Smooth muscle cell of the brain vasculature (primary cell): ENCODE measurements at regions not wholly inside any gene's neighbourhood (a gene's known extent, or its start where the extent isn't known, plus 50 kb on each side); places are given as distances from the start of the nearest gene placed in this dataset.
"Not testable (repeated sequence)": the region's sequence is repeated elsewhere in the genome, so short reads cannot be mapped to it uniquely, and the experiment has no call there.

ENCODE experiments used
- DNase-seq: peaks from one replicate; pipeline ENCODE4 v3.0.0-alpha.2; 2012; ENCODE audit warnings: low read depth, low spot score

GRCh38 chr9:66601472-66601871, 299.1 kb upstream of the ZNF658 start:
- peak; percentile 1 for DNase-seq

GRCh38 chr9:66631521-66632046, 268.9 kb upstream of the ZNF658 start:
- not testable (repeated sequence) for DNase-seq

DNA sequence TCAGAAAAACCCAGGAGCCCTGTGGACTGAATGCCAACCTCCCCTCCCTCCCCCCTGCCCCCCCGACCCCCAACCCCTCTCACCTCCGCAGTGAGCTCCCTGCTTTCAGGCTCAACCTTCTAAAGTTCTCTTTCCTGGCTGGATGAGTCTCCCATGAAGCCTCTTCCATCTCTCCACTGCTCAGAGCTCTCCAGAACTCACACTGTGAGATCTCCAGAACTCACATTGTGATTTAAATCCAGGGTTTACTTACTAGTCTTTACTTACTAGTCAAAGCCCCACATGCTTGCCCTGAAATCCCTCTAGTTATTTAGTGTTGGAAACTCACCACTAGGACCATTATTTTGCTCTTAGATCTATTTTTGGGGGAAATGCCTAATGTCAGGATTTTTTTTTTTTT, 252.8 kb upstream of the ZNF658 start:
- DNase-seq, result not testable (repeated sequence)

DNA sequence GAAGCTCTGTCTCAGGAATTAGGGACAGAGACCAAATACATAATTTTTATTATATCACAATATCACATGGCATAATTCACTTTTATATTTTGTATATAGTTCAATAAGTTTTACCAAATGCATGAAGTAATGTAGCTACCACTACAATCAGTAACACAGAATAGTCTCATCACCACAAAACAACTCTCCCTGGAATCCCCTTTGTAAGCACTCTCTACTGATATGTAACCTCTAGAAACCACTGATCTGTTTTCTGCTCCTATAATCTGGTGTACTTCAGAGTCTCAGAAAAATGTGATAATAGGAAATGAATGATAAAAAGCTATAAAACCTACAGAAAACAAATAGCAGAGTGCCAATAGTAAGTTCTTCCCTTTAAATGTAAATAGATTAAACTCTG, 210.3 kb upstream of the ZNF658 start:
- DNase-seq, result not testable (repeated sequence)

DNA sequence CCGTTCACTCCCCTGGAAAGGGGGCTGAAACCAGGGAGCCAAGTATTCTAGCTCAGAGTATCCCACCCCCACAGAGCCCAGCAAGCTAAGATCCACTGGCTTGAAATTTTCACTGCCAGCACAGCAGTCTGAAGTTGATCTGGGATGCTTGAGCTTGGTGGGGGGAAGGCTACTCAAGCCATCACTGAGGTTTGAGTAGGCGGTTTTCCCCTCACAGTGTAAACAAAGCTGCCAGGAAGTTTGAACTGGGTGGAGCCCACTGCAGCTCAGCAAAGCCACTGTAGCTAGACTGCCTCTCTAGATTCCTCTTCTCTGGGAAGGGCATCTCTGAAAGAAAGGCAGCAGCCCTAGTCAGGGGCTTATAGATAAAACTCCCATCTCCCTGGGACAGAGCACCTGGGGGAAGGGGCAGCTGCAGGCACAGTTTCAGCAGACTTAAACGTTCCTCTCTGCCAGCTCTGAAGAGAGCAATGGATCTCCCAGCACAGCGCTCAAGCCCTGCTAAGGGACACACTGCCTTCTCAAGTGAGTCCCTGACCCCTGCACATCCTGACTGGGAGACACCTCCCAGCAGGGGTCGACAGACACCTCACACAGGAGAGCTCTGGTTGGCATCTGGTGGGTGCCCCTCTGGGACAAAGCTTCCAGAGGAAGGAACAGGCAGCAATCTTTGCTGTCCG, 204.8 kb upstream of the ZNF658 start:
- DNase-seq, result not testable (repeated sequence)

DNA sequence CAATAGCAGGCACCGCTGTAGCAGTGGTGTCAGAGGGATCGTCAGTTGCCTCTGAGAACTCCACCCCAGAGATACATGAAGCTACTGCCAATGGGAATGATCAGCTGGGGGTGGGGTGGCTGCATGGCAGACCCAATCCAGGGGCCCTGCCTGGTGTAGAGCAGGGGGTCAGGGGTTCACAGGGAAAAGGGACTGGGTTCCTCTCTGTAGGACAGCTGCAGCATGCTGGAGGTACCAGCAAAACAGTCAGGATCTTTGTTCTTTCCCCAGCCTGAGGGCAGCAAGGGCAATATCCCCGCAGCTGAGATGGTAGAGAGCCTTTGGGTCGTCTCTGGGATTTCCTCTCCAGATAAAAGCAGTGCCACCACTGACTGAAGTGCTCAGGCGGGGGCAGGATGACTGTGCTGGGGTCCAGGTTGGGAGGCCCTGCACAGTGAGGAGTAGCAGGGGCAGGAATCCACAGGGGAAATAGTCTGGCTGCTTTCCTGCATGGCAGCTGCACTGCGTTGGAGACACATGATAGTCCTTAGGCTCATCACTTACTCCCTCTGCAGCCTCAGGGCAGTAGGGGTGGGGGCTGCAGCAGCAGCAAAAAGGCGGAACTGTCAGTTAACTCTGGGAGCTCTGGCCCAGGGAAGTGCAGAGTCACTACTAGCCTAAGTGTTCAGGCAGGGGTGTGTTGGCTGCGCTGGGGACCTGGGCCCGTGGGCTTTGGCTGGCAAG, 203.0 kb upstream of the ZNF658 start:
- not testable (repeated sequence) for DNase-seq

DNA sequence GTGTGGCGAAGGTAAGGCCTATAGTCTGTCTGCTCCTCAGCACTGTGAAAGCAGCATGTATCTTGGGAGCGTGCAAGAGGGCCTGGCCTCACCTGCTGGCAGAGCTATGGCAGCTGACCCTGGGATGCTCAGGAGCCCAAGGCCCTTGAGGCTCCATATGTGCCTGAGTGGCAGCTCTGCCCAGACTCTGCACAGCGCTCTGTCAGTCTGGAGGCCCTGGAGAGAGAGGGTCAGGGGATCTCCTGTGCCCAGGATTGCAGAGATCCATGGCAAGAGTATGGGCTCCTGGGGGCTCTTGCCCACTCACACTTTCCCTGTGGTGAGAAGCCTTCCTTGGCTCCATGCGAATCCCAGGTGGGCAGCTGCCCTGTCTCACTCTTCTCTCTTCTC, 202.5 kb upstream of the ZNF658 start:
- not testable (repeated sequence) for DNase-seq

DNA sequence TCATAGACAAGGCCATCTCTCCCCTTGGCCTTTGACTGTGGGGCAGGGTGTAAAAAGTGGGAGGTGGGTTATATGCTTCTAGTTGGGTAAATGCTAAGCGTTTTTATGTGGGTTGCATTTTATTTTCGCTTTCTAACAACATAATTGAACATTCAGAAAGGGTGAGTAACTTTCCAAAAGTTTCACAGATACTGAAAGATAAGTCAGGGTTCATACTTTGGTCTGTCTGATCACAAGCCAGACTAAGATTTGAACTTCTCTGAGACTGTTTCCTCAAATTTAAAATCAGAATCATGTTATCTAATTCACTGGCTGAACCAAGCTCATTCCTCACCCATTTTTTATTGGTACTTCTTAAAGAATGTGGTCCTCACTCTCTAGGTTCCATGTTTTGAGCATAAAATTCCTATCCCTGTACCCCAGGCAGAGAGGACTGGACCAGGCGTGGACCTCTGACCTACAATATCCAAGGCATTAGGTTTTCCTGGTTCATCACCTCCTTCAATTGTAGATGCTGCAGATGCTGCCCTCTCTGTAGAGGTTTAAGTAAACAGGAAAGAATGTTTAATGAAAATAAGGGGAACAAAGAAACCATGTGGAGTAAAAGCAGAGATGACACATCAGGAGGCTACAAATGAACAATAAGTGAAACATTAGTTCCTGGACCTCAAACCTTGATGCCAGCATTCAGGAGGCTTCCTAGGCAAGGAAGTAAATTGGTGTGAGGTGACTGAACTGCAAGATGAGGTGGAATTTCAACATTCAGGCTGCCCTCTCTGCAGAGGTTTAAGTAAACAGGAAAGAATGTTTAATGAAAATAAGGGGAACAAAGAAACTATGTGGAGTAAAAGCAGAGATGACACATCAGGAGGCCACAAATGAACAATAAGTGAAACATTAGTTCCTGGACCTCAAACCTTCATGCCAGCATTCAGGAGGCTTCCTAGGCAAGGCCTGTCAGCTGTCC, 198.8 kb upstream of the ZNF658 start:
- DNase-seq, result not testable (repeated sequence)

DNA sequence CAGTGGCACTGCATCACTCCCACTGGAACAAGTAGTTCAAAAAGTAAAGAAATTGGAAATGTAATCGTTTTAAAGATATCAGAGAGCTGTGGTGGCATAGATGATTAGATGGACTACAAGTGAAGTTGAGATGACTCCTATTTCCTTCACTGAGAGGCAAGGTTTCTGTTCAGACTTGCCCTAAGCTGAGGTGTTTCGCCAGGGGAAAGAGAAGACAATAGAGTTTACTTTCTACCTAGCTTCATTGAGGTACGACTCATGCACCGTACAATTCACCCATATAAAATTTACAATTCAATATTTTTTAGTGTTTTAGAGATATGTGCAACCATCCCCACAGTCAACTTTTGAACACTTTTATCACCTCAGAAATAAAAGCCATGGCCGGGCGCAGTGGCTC, 189.0 kb upstream of the ZNF658 start:
- DNase-seq, result not testable (repeated sequence)

DNA sequence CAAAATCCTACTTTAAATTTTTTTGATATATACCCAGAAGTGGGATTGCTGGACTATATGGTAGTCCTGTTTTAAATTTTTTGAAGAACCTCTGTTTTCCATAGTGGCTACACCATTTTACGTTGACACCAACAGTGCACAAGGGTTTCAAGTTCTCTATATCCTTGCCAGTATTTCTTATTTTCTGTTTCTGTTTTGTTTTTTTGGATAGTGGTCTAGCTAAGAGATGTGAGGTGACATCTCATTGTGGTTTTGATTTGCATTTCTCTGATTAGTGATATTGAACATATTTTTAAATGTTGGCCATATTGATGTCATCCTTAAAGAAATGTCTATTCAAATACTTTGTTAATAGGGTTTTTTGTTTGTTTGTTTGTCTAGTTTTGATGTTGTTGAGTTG, 187.7 kb upstream of the ZNF658 start:
- not testable (repeated sequence) for DNase-seq

DNA sequence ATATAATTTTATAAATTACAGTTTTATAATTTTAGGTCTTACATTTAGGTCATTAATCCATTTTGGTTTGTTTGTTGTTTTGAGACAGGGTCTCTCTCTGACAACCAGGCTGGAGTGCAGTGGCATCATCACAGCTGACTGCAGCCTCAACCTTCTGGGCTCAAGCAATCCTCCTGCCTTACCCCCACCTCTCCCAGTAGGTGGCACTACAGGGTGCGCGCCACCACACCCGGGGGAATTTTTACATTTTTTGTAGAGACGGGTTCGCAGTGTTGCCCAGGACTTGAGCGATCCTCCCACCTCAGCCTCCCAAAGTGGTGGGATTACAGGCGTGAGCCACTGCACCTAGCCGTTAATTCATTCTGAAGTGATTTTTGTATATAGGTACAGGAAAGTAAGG, 187.0 kb upstream of the ZNF658 start:
- DNase-seq, result not testable (repeated sequence)

DNA sequence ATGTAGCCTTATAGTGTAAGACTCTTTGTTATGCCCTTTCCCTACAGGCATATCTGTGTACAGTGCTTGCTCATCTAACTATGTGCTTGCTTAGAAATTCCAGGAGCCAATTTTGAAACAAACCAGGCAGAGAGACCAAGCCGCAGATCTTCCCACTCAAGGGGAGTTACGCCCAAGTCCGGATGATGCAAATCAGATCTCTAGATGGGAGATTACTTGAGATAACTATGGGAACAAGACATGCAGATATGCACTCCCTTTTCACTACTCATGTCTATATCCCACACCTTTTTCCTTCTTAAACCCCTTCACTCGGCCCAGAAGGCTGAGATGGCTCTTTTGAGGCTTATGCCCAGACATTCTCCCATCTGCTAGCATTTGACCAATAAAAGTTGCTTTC, 179.7 kb upstream of the ZNF658 start:
- DNase-seq, result not testable (repeated sequence)

DNA sequence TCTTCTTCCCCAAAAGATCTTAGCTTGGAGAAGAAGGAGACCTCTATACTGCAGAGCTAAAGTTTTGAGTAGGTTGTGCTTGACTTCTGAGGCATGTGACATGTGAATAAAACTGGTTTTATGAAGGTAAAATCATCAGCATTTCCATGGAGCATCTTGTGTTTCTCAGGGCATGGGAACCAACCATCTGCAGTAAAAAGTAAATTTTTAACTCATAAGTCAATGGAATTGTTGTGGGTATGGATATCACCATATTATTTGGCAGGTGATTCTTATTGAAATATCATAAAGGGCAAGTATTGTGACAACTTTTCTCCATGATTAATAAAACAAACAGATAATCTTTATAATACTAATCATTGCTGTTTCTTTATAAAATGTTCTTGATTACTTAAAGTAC, 173.0 kb upstream of the ZNF658 start:
- DNase-seq, result not testable (repeated sequence)

GRCh38 chr9:66736686-66737085, 163.8 kb upstream of the ZNF658 start:
- DNase-seq, result not testable (repeated sequence)

GRCh38 chr9:66738418-66738817, 162.1 kb upstream of the ZNF658 start:
- DNase-seq, result not testable (repeated sequence)

GRCh38 chr9:66740136-66740535, 160.4 kb upstream of the ZNF658 start:
- DNase-seq, result not testable (repeated sequence)

DNA sequence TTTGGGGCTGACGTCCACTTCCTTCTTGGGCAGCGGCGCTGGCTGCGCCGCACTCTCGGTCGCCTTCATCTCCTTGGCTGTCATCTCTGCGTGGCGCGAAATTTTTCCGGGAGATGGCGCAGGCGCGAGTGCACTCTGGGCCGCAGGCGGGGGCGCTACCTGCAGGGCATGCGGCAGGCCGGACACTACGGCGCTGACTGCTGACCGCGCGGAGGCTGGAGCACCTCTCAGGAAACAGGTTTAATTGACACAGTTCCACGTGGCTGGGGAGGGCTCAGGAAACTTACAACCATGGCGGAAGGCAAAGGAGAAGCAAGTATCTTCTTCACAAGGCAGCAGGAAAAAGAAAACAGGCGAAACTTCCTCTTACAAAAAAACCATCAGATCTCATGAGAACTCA, 154.7 kb upstream of the ZNF658 start:
- DNase-seq, result not testable (repeated sequence)

DNA sequence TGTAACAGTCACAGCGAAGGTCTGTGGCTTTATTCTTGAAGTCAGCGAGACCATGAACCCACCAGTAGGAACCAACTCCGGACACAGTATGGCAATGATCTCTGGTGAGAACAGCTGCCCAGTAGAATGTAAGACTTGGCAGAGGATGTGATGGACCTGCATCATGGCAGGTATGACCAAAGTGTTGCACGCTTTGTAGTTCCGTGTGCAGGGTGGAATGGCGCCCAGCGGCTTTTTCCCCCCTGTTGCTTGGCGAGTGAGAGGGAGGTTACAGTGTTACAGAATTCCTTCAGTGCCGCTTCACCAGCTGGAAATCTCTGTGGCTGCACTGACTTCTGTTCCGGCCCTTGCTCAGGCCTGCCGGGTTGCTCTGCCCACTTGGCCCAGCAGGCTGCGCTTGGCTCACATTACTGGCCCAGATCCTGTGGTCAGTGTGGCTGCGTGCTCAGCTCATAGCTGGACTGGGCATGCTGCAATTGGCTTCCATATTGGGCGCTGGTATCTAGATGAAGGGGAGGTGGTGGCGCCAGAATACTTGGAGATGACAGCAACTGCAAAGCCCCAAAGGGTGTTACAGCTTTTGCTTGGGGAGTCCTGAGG, 148.1 kb upstream of the ZNF658 start:
- DNase-seq, result not testable (repeated sequence)

DNA sequence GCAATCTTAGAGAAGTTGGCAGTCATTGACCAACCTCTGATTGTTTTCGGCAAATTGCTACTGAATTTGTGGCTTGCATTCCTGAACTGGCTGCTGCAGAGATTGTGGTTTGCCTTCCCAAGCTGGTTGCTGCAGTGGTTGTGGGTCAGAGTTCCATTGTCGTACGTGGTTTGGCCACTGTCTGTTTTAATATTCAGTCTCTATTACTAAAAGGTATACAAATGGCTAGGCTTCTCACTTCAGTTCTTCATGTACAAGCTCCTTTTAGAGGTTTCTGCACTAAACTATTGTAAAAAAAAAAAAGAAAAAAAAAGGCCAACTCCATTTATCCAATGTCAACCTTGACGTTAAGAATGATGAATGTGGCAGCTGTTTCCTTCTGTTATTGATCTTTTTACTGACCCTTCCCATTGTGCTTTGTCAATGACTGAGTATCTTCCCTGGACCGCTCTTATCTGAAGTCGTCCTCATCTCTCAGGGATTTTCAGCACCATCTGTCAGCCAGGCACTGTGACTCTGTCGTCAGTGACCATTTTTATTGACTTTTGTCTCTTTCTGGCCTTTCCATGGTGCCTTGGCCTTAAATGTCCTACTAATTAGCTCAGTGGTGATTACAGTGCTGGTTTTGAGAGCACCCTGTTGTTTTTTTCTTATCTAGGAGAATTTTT, 140.6 kb upstream of the ZNF658 start:
- DNase-seq, result not testable (repeated sequence)

DNA sequence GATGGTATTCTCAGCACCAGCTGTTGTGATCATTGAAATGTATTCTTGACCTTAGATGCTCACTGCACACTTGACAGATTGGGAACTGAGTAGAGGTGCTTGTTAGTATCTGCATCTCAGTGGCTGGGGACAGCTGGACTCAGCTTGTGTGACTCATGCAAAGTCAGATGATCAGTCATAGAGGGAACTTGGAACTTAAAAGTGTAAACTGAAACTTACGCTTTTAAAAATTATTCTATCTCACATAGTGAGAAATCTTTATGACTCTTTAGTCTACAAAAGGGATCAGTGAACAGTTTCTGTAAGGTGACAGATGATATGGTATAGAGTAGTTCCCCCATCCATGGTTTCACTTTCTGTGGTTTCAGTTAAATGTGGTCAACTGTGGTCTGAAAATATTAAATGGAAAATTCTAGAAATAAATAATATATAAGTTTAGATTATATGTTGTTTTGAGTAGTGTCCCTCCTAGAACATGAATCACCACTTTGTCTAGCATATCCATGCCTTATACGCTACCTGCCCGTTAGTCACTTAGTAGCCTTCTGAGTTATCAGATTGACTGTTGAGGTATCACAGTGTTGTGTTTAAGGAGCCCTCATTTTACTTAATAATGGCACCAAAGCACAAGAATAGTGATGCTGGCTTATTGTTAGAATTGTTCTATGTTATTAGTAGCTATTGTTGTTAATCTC, 135.6 kb upstream of the ZNF658 start:
- not testable (repeated sequence) for DNase-seq
